Heart left ventricle (tissue), 16 donors: ENCODE measurements at regions not wholly inside any gene's neighbourhood (a gene's known extent, or its start where the extent isn't known, plus 50 kb on each side); places are given as distances from the start of the nearest gene placed in this dataset.

ENCODE experiments used
- ATAC-seq, 4 donors: fragments of 200-7000 bp; cut with Tn5 transposase; one replicate each; pipeline ENCODE4 v1.9.1; 2020 to 2022; ENCODE audit warnings: moderate library complexity in 4 of 4, mild to moderate bottlenecking in 3 of 4, moderate number of reproducible peaks in 1 of 4
- DNase-seq, 5 donors: peaks; one replicate each; pipeline ENCODE4 v3.0.0-alpha.2; 2020
- H3K27ac ChIP-seq, 12 donors: fragments of 200-600 bp; sonication (generic) in 4 of 12; one replicate each; pipeline versions ENCODE4 v1.5.0 to v1.8.0; 2016 to 2022; ENCODE audit warnings: mild to moderate bottlenecking in 2 of 12
- H3K27me3 ChIP-seq, 9 donors: fragments of 200-600 bp; sonication (generic) in 2 of 9; one replicate each; pipeline versions ENCODE4 v1.5.1 to v1.8.0; 2016 to 2022; ENCODE audit warnings: mild to moderate bottlenecking in 3 of 9
- H3K36me3 ChIP-seq, 9 donors: fragments of 200-600 bp; sonication (generic) in 2 of 9; one replicate each; pipeline versions ENCODE4 v1.5.0 to v1.8.0; 2018 to 2022; ENCODE audit warnings: mild to moderate bottlenecking in 2 of 9
- H3K4me1 ChIP-seq, 12 donors: fragments of 200-600 bp; sonication (generic) in 4 of 12; one replicate each; pipeline versions ENCODE4 v1.5.0 to v1.8.0; 2016 to 2022; ENCODE audit warnings: mild to moderate bottlenecking in 3 of 12
- H3K4me3 ChIP-seq, 12 donors: fragments of 200-600 bp; sonication (generic) in 4 of 12; one replicate each; pipeline versions ENCODE4 v1.5.0 to v1.8.0; 2017 to 2022; ENCODE audit warnings: mild to moderate bottlenecking in 9 of 12, moderate library complexity in 4 of 12
- H3K9me3 ChIP-seq, 12 donors: fragments of 200-600 bp; sonication (generic) in 4 of 12; one replicate each; pipeline versions ENCODE4 v1.5.0 to v1.8.0; 2016 to 2022; ENCODE audit warnings: mild to moderate bottlenecking in 1 of 12
- POLR2A ChIP-seq, 2 donors: fragments of 450-650 bp; IDR thresholded peaks; one replicate each; pipeline ENCODE4 v1.6.1; 2017; ENCODE audit warnings: antibody characterized with exemption in 2 of 2, mild to moderate bottlenecking in 2 of 2, moderate library complexity in 2 of 2
- WGBS, 4 donors: extraction: QIAGEN DNeasy Blood & Tissue Kit in 2 of 4; methylation state at CpG; one replicate each; pipeline versions ENCODE4 v1.1.5 to v1.1.7; 2013 to 2018; 5-methylcytosine and 5-hydroxymethylcytosine counted together
- intact Hi-C, 10 donors: fragments of 100-400 bp; cut with DNase I; formaldehyde crosslinking; loops; one replicate each; pipeline versions ENCODE4 v1.11.1 to v1.14.2; 2022
- TF ChIP-seq, protein P1 (sequence below), 12 donors: fragments of 200-600 bp; sonication (generic) in 4 of 12; IDR thresholded peaks; one replicate each; pipeline versions ENCODE4 v1.5.0 to v1.8.0; 2018 to 2022; ENCODE audit warnings: antibody characterized with exemption in 12 of 12, mild to moderate bottlenecking in 5 of 12
- donor health status: ischemic (EF 13 %, LVEDD 7.1; RV severe dilation, severe dysfunction).
- donor health status: healthy with polysubstance abuse.
- donor health status: DM: no; HTN: yes; CAD: no.
- donor health status: DM: no; HTN: no; CAD: no.
- donor health status: ischemic (EF 25% LVEDD 6.9; RV normal size, moderate dysfunction).
- donor health status: ischemic (EF 25% LVEDD 5.7; RV mildly dilated, moderate dysfunction).
- donor health status: healthy.
- donor health status: DM: yes; HTN: yes; CAD: no.
- donor health status: ischemic (EF 35%, LVEDD 5.7; RV mildly dilated, moderate dysfunction).
- donor health status: nonischemic (EF 11% LVEDD 7.7; RV severe dilation, severe dysfunction).
- donor health status: DM: yes; HTN: yes; CAD: no.
- donor health status: PGD.
- donor health status: ischemic (EF 29% LVEDD 5.4; RV normal size, mild dysfunction).
- donor health status: nonischemic (EF 23%, LVEDD 6.1; RV moderate dilation, normal function).

DNA sequence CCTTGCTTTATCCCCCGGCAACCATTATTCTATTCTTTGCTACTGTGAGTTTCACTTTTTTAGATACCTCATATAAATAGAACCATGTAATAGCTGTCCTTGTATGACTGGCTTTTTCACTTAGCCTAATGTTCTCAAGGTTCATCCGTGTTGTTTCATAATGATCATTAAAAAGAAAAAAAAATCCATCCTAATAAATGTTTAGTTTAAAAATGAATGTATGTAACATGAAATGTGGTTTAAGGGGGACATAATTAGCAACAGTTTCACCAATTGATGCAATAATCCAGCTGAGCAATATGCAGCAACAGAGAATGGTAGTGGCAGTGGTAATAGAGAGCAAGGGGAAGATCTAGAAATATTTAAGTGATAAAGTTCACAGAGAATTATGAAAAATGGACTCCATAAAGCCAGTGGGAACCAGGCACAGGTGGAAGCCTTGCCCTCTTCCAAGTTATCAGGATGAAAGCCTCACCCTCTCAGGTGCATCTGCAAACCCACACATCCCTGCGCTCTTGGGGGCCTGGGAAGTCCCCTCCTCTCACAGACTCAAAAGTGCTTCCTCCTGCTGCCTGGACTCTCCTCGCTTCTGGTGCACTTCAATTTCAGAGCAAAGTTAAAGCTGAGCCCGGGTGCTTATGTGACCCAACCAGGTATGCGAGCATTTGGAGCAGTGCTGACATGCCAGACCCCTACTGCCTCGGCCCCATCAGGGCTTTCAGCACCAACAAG, 1403.3 kb upstream of the SLC39A10 start:
- H3K36me3 ChIP-seq, result no peaks in the 10 kb centered on the region
- ATAC-seq, result no peak
- H3K4me1 ChIP-seq, result no peaks in the 10 kb centered on the region
- WGBS, 4 donors, result 74 to 84% (median 80%) methylated on average over 7 of the region's 7 CpGs
- no peak overlapping the region for H3K4me3 ChIP-seq
- no peaks in the 10 kb centered on the region for H3K27me3 ChIP-seq
- intact Hi-C loops, result no loop called here
- peaks cover 0 to 3% (median 0%) of the 10 kb centered on the region in 12 donors for H3K9me3 ChIP-seq
- TF ChIP-seq, protein P1, sequence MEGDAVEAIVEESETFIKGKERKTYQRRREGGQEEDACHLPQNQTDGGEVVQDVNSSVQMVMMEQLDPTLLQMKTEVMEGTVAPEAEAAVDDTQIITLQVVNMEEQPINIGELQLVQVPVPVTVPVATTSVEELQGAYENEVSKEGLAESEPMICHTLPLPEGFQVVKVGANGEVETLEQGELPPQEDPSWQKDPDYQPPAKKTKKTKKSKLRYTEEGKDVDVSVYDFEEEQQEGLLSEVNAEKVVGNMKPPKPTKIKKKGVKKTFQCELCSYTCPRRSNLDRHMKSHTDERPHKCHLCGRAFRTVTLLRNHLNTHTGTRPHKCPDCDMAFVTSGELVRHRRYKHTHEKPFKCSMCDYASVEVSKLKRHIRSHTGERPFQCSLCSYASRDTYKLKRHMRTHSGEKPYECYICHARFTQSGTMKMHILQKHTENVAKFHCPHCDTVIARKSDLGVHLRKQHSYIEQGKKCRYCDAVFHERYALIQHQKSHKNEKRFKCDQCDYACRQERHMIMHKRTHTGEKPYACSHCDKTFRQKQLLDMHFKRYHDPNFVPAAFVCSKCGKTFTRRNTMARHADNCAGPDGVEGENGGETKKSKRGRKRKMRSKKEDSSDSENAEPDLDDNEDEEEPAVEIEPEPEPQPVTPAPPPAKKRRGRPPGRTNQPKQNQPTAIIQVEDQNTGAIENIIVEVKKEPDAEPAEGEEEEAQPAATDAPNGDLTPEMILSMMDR (IDR thresholded peaks at IDR 0.05), result no peak
- TF ChIP-seq POLR2A (IDR thresholded peaks at IDR 0.05), result no peak
- no peak for DNase-seq
- no peak overlapping the region for H3K27ac ChIP-seq

DNA sequence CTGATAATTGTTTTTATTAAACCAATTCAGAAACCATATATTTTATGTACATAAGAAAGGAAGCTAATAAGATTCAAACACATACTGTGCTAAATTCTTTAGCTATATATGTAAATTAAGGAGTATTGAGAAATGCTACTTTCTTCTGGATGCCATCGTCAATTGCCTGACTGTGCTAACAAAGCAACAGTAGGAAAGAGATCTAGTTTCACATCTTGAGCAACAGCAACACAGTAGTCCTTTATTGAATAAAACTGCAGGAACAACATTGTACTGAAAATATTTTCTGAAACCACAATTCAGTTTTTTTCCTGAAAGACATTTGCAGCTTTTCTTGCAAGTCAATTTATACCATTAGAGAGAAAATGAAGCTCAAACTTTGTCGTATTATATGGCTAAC, 1404.9 kb upstream of the SLC39A10 start:
- ATAC-seq (no peak), DNase-seq (no peak)
- Histone ChIP-seq H3K36me3 (no peaks in the 10 kb centered on the region), H3K27me3 (no peaks in the 10 kb centered on the region), H3K4me1 (no peaks in the 10 kb centered on the region), H3K27ac (no peak overlapping the region), H3K4me3 (no peak overlapping the region), H3K9me3 (peaks cover 0 to 3% (median 0%) of the 10 kb centered on the region in 12 donors)
- TF ChIP-seq POLR2A (IDR thresholded peaks at IDR 0.05), result no peak
- TF ChIP-seq, protein P1 (IDR thresholded peaks at IDR 0.05), result no peak
- 80 to 90% (median 85%) methylated on average over 2 of the region's 2 CpGs for WGBS, 4 donors
- intact Hi-C loops, result no loop called here

DNA sequence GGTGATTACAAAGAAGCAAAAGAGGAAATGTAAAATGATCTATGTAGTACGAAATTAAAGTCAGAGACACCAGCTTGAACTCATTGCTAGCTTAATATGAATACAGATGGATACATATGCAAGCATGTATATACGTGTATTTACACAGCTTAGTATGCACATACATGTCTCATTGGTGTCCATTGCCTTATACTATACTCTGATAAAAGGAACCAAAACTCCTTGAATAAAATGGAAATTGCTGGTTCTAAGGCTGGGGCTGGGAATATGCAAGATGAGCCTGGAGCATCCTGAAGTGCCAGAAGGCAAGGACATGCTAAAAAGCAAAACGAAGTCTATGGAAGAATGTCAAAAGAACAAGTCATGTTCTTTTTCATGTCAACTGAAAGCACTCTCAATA, 1424.4 kb upstream of the SLC39A10 start:
- ATAC-seq, result no peak
- H3K27ac ChIP-seq, result no peak overlapping the region
- WGBS, 4 donors, result 41 to 59% (median 50%) methylated on average over 3 of the region's 3 CpGs
- no peaks in the 10 kb centered on the region for H3K4me1 ChIP-seq
- H3K27me3 ChIP-seq, result no peaks in the 10 kb centered on the region
- no peak for TF ChIP-seq POLR2A (IDR thresholded peaks at IDR 0.05)
- TF ChIP-seq, protein P1 (IDR thresholded peaks at IDR 0.05), result no peak
- H3K36me3 ChIP-seq, result no peaks in the 10 kb centered on the region
- DNase-seq, result no peak
- H3K4me3 ChIP-seq, result no peak overlapping the region
- H3K9me3 ChIP-seq, result no peaks in the 10 kb centered on the region
- intact Hi-C loops, result no loop called here

DNA sequence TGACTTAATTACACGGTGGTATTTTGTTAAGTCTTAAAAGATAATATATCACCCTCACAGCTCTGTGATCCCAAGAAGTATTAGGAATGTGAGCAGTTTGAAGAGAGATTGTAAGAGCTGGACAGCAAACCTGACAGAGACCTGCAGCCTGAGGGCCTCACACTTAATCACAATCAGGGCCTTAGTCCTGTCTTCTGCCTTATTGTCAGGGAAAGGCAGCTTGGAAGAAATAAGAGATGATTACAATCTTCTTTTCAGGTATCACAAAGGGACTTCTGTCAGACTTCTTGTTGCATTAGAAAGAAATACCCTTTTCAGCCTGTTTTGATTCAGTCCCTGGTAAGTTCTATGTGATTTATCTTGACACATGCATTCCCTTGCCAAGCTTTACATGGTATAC, 1433.8 kb upstream of the SLC39A10 start:
- no peaks in the 10 kb centered on the region for H3K36me3 ChIP-seq
- no peaks in the 10 kb centered on the region for H3K9me3 ChIP-seq
- intact Hi-C loops, result no loop called here
- no peaks in the 10 kb centered on the region for H3K27me3 ChIP-seq
- H3K4me1 ChIP-seq, result no peaks in the 10 kb centered on the region
- H3K27ac ChIP-seq, result no peak overlapping the region
- TF ChIP-seq, protein P1 (IDR thresholded peaks at IDR 0.05), result no peak
- TF ChIP-seq POLR2A (IDR thresholded peaks at IDR 0.05), result no peak
- H3K4me3 ChIP-seq, result no peak overlapping the region
- DNase-seq, result no peak
- ATAC-seq, result no peak
- WGBS, 4 donors, result 29 to 43% (median 40%) methylated on average over 1 of the region's 1 CpG
